Caco-2 (cell line): ENCODE measurements at regions not wholly inside any gene's neighbourhood (a gene's known extent, or its start where the extent isn't known, plus 50 kb on each side); places are given as distances from the start of the nearest gene placed in this dataset.

Experiments used
- BruUV-seq: library from RNA; stranded (reverse); fragments of 400-500 nt; replicated peaks from 2 replicates; lab custom pipeline; 2021; lab: Mats Ljungman, UMichigan
- CTCF ChIA-PET: fragments of 300-600 bp; sonication (Branson Sonifier 250); formaldehyde crosslinking; loops from one replicate; lab custom pipeline; 2022; ENCODE audit warnings: antibody characterized with exemption; lab: Charles Lee
- POLR2A ChIA-PET: fragments of 300-600 bp; sonication (Branson Sonifier 250); formaldehyde crosslinking; loops from one replicate; lab custom pipeline; 2022; ENCODE audit warnings: antibody characterized with exemption; lab: Charles Lee
- DNase-seq, 2 experiments: peaks; one replicate each; pipeline versions ENCODE4 v3.0.0 to v3.0.0-alpha.2; 2020 to 2022
- H3K27me3 ChIP-seq: replicated peaks from 2 replicates; pipeline ENCODE4 v1.6.0; 2011; ENCODE audit warnings: low read length; ENCODE audit not compliant: control insufficient read depth, insufficient read depth
- H3K36me3 ChIP-seq: 2 replicates; pipeline ENCODE4 v1.5.1; 2011; ENCODE audit warnings: low read length; ENCODE audit not compliant: control insufficient read depth, insufficient read depth
- H3K4me1 ChIP-seq: fragments of 250-450 bp; sonication (Bioruptor Pico); 2 replicates; pipeline ENCODE4 v1.5.1; 2020; ENCODE audit warnings: mild to moderate bottlenecking
- H3K4me3 ChIP-seq: 2 replicates; pipeline ENCODE4 v1.5.1; 2011; ENCODE audit warnings: low read depth, mild to moderate bottlenecking, control low read depth, low read length
- H3K9me3 ChIP-seq: fragments of 250-450 bp; sonication (Bioruptor Pico); 2 replicates; pipeline ENCODE4 v1.5.1; 2020; ENCODE audit warnings: mild to moderate bottlenecking, moderate library complexity
- H3K27ac Mint-ChIP-seq: one replicate; pipeline ENCODE4 v1.8.0; 2022; ENCODE audit warnings: mixed read lengths; ENCODE audit not compliant: unreplicated experiment
- H3K27me3 Mint-ChIP-seq: one replicate; pipeline ENCODE4 v1.8.0; 2022; ENCODE audit warnings: mixed read lengths; ENCODE audit not compliant: insufficient read depth, unreplicated experiment
- H3K36me3 Mint-ChIP-seq: one replicate; pipeline ENCODE4 v1.8.0; 2022; ENCODE audit warnings: mild to moderate bottlenecking, mixed read lengths; ENCODE audit not compliant: insufficient read depth, unreplicated experiment
- H3K4me1 Mint-ChIP-seq: one replicate; pipeline ENCODE4 v1.8.0; 2022; ENCODE audit warnings: low read depth, mixed read lengths; ENCODE audit not compliant: unreplicated experiment
- H3K4me3 Mint-ChIP-seq: one replicate; pipeline ENCODE4 v1.8.0; 2022; ENCODE audit warnings: mild to moderate bottlenecking, moderate library complexity, mixed read lengths; ENCODE audit not compliant: unreplicated experiment
- H3K9me3 Mint-ChIP-seq: one replicate; pipeline ENCODE4 v1.8.0; 2022; ENCODE audit warnings: mixed read lengths; ENCODE audit not compliant: unreplicated experiment
- CTCF ChIP-seq, 2 experiments: fragments of 200-600 bp in 1 of 2; IDR thresholded peaks; 1 replicate in 1 of 2; 2 replicates in 1 of 2; pipeline versions ENCODE4 v1.5.1 to v1.8.0; 2011 to 2022; ENCODE audit warnings: antibody characterized with exemption in 1 of 2, control low read depth in 1 of 2, inconsistent platforms in 1 of 2, low read depth in 1 of 2, low read length in 1 of 2, mild to moderate bottlenecking in 1 of 2, moderate library complexity in 1 of 2; ENCODE audit not compliant: insufficient read depth in 1 of 2, severe bottlenecking in 1 of 2, unreplicated experiment in 1 of 2
- intact Hi-C: fragments of 100-400 bp; cut with micrococcal nuclease; formaldehyde crosslinking; loops from one replicate; pipeline ENCODE4 v1.10.0; 2022; ENCODE audit not compliant: unreplicated experiment

GRCh38 chr15:47434596-47434995 is 282.7 kb upstream of the SEMA6D start:
- Mint-ChIP-seq H3K4me1 (no peaks in the 10 kb centered on the region), H3K27me3 (peaks cover 5% of the 10 kb centered on the region), H3K4me3 (no peak overlapping the region), H3K36me3 (no peaks in the 10 kb centered on the region), H3K27ac (no peak overlapping the region), H3K9me3 (no peaks in the 10 kb centered on the region)
- Histone ChIP-seq H3K4me1 (no peaks in the 10 kb centered on the region), H3K4me3 (no peak overlapping the region), H3K9me3 (no peaks in the 10 kb centered on the region), H3K36me3 (no peaks in the 10 kb centered on the region), H3K27me3 (no peaks in the 10 kb centered on the region)
- no peak for DNase-seq
- no TSS peak for BruUV-seq
- TF ChIP-seq CTCF (IDR thresholded peaks at IDR 0.05; ENCODE audit: insufficient read depth in 1 of 2, low read depth in 1 of 2, low read length in 1 of 2, severe bottlenecking in 1 of 2, unreplicated experiment in 1 of 2), result no peak
- ChIA-PET CTCF (no interaction called here), POLR2A (no interaction called here)
- intact Hi-C loops, result no loop called here

- no peak for TF ChIP-seq CTCF (IDR thresholded peaks at IDR 0.05; ENCODE audit: insufficient read depth in 1 of 2, low read depth in 1 of 2, low read length in 1 of 2, severe bottlenecking in 1 of 2, unreplicated experiment in 1 of 2)
- BruUV-seq, result no TSS peak
- H3K36me3 ChIP-seq, result no peaks in the 10 kb centered on the region
- Mint-ChIP-seq H3K27me3 (peaks cover 12% of the 10 kb centered on the region), H3K36me3 (no peaks in the 10 kb centered on the region), H3K27ac (no peak overlapping the region), H3K4me1 (no peaks in the 10 kb centered on the region), H3K9me3 (no peaks in the 10 kb centered on the region), H3K4me3 (no peak overlapping the region)
- intact Hi-C loops, result no loop called here
- H3K9me3 ChIP-seq, result no peaks in the 10 kb centered on the region
- no peak overlapping the region for H3K4me3 ChIP-seq
- no peak for DNase-seq
- ChIA-PET CTCF (no interaction called here), POLR2A (no interaction called here)
- no peaks in the 10 kb centered on the region for H3K4me1 ChIP-seq
- H3K27me3 ChIP-seq, result no peaks in the 10 kb centered on the region
Observed at GRCh38 chr15:47437491-47437890, 279.8 kb upstream of the SEMA6D start.

- TF ChIP-seq CTCF (IDR thresholded peaks at IDR 0.05; ENCODE audit: insufficient read depth in 1 of 2, low read depth in 1 of 2, low read length in 1 of 2, severe bottlenecking in 1 of 2, unreplicated experiment in 1 of 2), result no peak
- no peaks in the 10 kb centered on the region for H3K9me3 Mint-ChIP-seq
- H3K4me3 Mint-ChIP-seq, result no peak overlapping the region
- no TSS peak for BruUV-seq
- H3K27ac Mint-ChIP-seq, result no peak overlapping the region
- DNase-seq, result no peak
- no peak overlapping the region for H3K4me3 ChIP-seq
- no peaks in the 10 kb centered on the region for H3K27me3 ChIP-seq
- no peaks in the 10 kb centered on the region for H3K36me3 Mint-ChIP-seq
- no peaks in the 10 kb centered on the region for H3K9me3 ChIP-seq
- intact Hi-C loops, result no loop called here
- H3K4me1 ChIP-seq, result no peaks in the 10 kb centered on the region
- ChIA-PET CTCF (no interaction called here), POLR2A (no interaction called here)
- no peaks in the 10 kb centered on the region for H3K4me1 Mint-ChIP-seq
- no peaks in the 10 kb centered on the region for H3K36me3 ChIP-seq
- H3K27me3 Mint-ChIP-seq, result peaks cover 12% of the 10 kb centered on the region
Observed at GRCh38 chr15:47439146-47440111, 277.9 kb upstream of the SEMA6D start.
